Panc1 (cell line): ENCODE measurements at regions not wholly inside any gene's neighbourhood (a gene's known extent, or its start where the extent isn't known, plus 50 kb on each side); places are given as distances from the start of the nearest gene placed in this dataset.

Source experiments
- ATAC-seq: fragments of 200-7000 bp; cut with Tn5 transposase; 2 replicates; pipeline ENCODE4 v1.9.1; 2020; ENCODE audit warnings: mild to moderate bottlenecking, moderate library complexity
- BruUV-seq: library from RNA; stranded (reverse); fragments of 400-500 nt; replicated peaks from 2 replicates; lab custom pipeline; 2021; lab: Mats Ljungman, UMichigan
- CTCF ChIA-PET: fragments of 300-600 bp; sonication (Branson Sonifier 250); formaldehyde crosslinking; loops from one replicate; lab custom pipeline; 2022; ENCODE audit warnings: antibody characterized with exemption; lab: Charles Lee
- POLR2A ChIA-PET: fragments of 300-600 bp; sonication (Branson Sonifier 250); formaldehyde crosslinking; loops from one replicate; lab custom pipeline; 2022; ENCODE audit warnings: antibody characterized with exemption; lab: Charles Lee
- DNase-seq: peaks from one replicate; pipeline ENCODE4 v3.0.0-alpha.2; 2010; ENCODE audit warnings: low read depth, low spot score
- H3K27ac ChIP-seq: 2 replicates; pipeline ENCODE4 v1.5.1; 2011; ENCODE audit warnings: mild to moderate bottlenecking, low read length, inconsistent platforms
- H3K27me3 ChIP-seq: fragments of 200-500 bp; sonication (Bioruptor generic); 2 replicates; pipeline ENCODE4 v1.6.0; 2014; ENCODE audit warnings: low read length, inconsistent platforms; ENCODE audit not compliant: control insufficient read depth, insufficient read depth
- H3K36me3 ChIP-seq: fragments of 200-500 bp; sonication (Bioruptor generic); 2 replicates; pipeline ENCODE4 v1.5.1; 2014; ENCODE audit warnings: inconsistent platforms, mild to moderate bottlenecking, low read length, moderate library complexity; ENCODE audit not compliant: control insufficient read depth, insufficient read depth
- H3K4me1 ChIP-seq: 2 replicates; pipeline ENCODE4 v1.5.1; 2011; ENCODE audit warnings: inconsistent platforms, mild to moderate bottlenecking, low read length, moderate library complexity; ENCODE audit not compliant: control insufficient read depth, insufficient read depth
- H3K4me3 ChIP-seq, 2 experiments: 2 replicates each; pipeline ENCODE4 v1.5.1; 2011 to 2012; ENCODE audit warnings: low read depth in 2 of 2, low read length in 2 of 2, mild to moderate bottlenecking in 2 of 2, inconsistent platforms in 1 of 2, moderate library complexity in 1 of 2
- H3K9me3 ChIP-seq: fragments of 200-500 bp; sonication (Bioruptor generic); 2 replicates; pipeline ENCODE4 v1.5.1; 2014; ENCODE audit warnings: low read depth, mild to moderate bottlenecking, inconsistent platforms, low read length, moderate library complexity; ENCODE audit not compliant: control insufficient read depth, insufficient read depth
- CTCF ChIP-seq: fragments of 450-650 bp; IDR thresholded peaks from 2 replicates; pipeline ENCODE4 v1.5.1; 2017; ENCODE audit warnings: mild to moderate bottlenecking
- POLR2AphosphoS5 ChIP-seq: IDR thresholded peaks from 2 replicates; pipeline ENCODE4 v1.6.1; 2012; ENCODE audit warnings: mild to moderate bottlenecking, low read depth, low read length, moderate library complexity
- REST ChIP-seq, 2 experiments: IDR thresholded peaks; 2 replicates each; pipeline ENCODE4 v1.6.1; 2011 to 2012; ENCODE audit warnings: low read depth in 2 of 2, control low read depth in 1 of 2, low read length in 1 of 2, mild to moderate bottlenecking in 1 of 2, moderate library complexity in 1 of 2; ENCODE audit not compliant: insufficient read depth in 1 of 2
- SIN3A ChIP-seq: IDR thresholded peaks from 2 replicates; pipeline ENCODE4 v1.6.1; 2012; ENCODE audit warnings: low read depth, mild to moderate bottlenecking, low read length, moderate library complexity, borderline replicate concordance; ENCODE audit not compliant: insufficient read depth
- TCF7L2 ChIP-seq: IDR thresholded peaks from 2 replicates; pipeline ENCODE4 v1.6.1; 2011; ENCODE audit warnings: mild to moderate bottlenecking, low read depth, low read length, inconsistent platforms
- in situ Hi-C: cut with HindIII; loops from 2 replicates; pipeline ENCODE4 v1.10.0; 2016; ENCODE audit warnings: low sequenced_read_pairs, low pct_unique_long_range_greater_than_20kb
- intact Hi-C: fragments of 100-400 bp; cut with micrococcal nuclease; formaldehyde crosslinking; loops from one replicate; pipeline ENCODE4 v1.10.0; 2022; ENCODE audit not compliant: unreplicated experiment

DNA sequence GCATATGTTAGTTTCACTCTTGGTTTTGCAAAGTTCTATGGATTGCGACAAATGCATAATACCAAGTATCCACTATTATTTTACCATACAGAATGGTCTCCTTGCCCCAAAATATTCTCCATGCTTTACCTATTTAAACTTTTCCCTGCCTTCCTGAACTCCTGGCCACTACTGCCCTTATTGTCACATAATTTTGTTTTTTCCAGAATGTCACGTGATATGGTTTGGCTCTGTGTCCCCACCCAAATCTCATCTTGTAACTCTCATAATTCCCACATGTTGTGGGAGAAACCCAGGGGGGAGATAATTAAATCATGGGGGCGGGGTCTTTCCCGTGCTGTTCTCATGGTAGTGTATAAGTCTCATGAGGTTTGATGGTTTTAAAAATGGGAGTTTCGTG, 760.0 kb downstream of the METTL4 start:
- no peaks in the 10 kb centered on the region for H3K27me3 ChIP-seq
- H3K4me3 ChIP-seq, result no peak overlapping the region
- CTCF ChIA-PET, result no interaction called here
- no peak for DNase-seq
- TF ChIP-seq TCF7L2, result no peak
- TF ChIP-seq POLR2AphosphoS5, result no peak
- no peak for TF ChIP-seq REST (IDR thresholded peaks at IDR 0.05; ENCODE audit: insufficient read depth in 1 of 2, low read depth in 2 of 2, low read length in 1 of 2)
- TF ChIP-seq SIN3A, result no peak
- no peak for ATAC-seq
- no TSS peak for BruUV-seq
- no peak overlapping the region for H3K27ac ChIP-seq
- H3K4me1 ChIP-seq, result no peaks in the 10 kb centered on the region
- intact Hi-C loops (no loop called here), in situ Hi-C loops (no loop called here)
- no peaks in the 10 kb centered on the region for H3K9me3 ChIP-seq
- POLR2A ChIA-PET, result no interaction called here
- H3K36me3 ChIP-seq, result no peaks in the 10 kb centered on the region

- no peak for DNase-seq
- TF ChIP-seq TCF7L2, result no peak
- no peak for TF ChIP-seq REST (IDR thresholded peaks at IDR 0.05; ENCODE audit: insufficient read depth in 1 of 2, low read depth in 2 of 2, low read length in 1 of 2)
- no peak for TF ChIP-seq POLR2AphosphoS5
- TF ChIP-seq CTCF, result no peak
- TF ChIP-seq SIN3A, result no peak
- Histone ChIP-seq H3K4me3 (no peak overlapping the region), H3K27ac (no peak overlapping the region), H3K4me1 (no peaks in the 10 kb centered on the region), H3K9me3 (no peaks in the 10 kb centered on the region; the same call in 1 of the 2 replicates), H3K27me3 (no peaks in the 10 kb centered on the region), H3K36me3 (no peaks in the 10 kb centered on the region)
- ChIA-PET POLR2A (no interaction called here), CTCF (no interaction called here)
- in situ Hi-C loops (no loop called here), intact Hi-C loops (no loop called here)
- no peak for ATAC-seq
- no TSS peak for BruUV-seq
These were observed 746.0 kb downstream of the METTL4 start for GRCh38 chr18:1825296-1825695.
